ENCODE measurements at regions not wholly inside any gene's neighbourhood (a gene's known extent, or its start where the extent isn't known, plus 50 kb on each side); places are given as distances from the start of the nearest gene placed in this dataset.

GRCh38 chr5:152142840-152143469 is 218.3 kb upstream of the GLRA1 start:
- Mint-ChIP-seq H3K27ac (no peak overlapping the region), H3K4me3 (no peak overlapping the region), H3K9me3 (no peaks in the 10 kb centered on the region), H3K27me3 (peaks cover 4% of the 10 kb centered on the region), H3K4me1 (peaks cover 11% of the 10 kb centered on the region), H3K36me3 (no peaks in the 10 kb centered on the region)
- peak; percentile 62 to 75 for DNase-seq (ENCODE audit: low spot score in 2 of 2)
- ATAC-seq (ENCODE audit: low read depth): peak; percentile 72

DNA sequence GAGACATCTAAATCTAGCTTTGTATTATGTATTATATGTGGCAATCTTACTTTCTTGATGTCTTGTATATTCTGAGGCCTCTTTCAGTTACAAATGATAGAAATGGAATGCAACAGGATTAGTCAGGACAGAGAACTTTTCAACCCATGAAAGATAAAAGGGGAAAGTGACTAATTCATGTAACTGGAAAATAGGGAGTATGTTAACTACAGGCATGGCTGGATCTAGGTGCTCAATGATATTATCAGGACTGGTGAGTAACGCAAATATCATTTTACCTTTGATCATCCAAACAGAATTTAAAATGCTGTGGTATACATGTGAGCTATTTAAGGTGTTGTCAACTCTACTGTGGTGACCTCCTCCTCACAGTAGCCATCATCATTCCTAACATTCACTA is 215.7 kb upstream of the GLRA1 start:
- Mint-ChIP-seq H3K36me3 (no peaks in the 10 kb centered on the region), H3K27ac (no peak overlapping the region), H3K4me1 (peaks cover 7% of the 10 kb centered on the region), H3K4me3 (no peak overlapping the region), H3K27me3 (peaks cover 10% of the 10 kb centered on the region), H3K9me3 (no peaks in the 10 kb centered on the region)
- no peak for ATAC-seq (ENCODE audit: low read depth)
- DNase-seq (ENCODE audit: low spot score in 2 of 2): no peak

- Mint-ChIP-seq H3K27me3 (peaks cover 13% of the 10 kb centered on the region), H3K27ac (no peak overlapping the region), H3K9me3 (no peaks in the 10 kb centered on the region), H3K36me3 (no peaks in the 10 kb centered on the region), H3K4me3 (no peak overlapping the region), H3K4me1 (peaks cover 2% of the 10 kb centered on the region)
- ATAC-seq (ENCODE audit: low read depth) (no peak), DNase-seq (ENCODE audit: low spot score in 2 of 2) (no peak)
Observed at GRCh38 chr5:152137063-152137462, 212.4 kb upstream of the GLRA1 start.

DNA sequence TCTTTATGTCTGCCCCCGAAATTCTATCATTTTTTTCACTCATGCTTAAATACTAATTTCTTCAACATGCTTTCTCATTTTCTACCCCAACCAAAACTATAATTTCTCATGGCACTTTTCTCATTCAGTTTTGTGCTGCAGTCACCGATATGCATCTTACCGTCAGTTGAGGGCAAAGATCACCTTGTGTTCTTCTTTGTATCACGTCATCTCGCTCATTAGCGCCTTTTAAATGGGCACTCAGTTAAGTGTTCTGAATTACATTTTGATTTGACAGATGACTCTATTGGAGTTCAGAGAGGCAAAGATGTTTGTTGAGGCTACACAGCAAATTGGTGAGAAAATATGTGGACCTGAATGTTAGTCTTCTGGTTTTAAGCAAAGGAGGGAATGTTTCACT is 211.7 kb upstream of the GLRA1 start:
- no peak for ATAC-seq (ENCODE audit: low read depth)
- no peaks in the 10 kb centered on the region for H3K36me3 Mint-ChIP-seq
- H3K4me3 Mint-ChIP-seq: no peak overlapping the region

GRCh38 chr5:152135827-152136226 is 211.2 kb upstream of the GLRA1 start:
- ATAC-seq (ENCODE audit: low read depth) (no peak), DNase-seq (ENCODE audit: low spot score in 2 of 2) (no peak)
- H3K4me3 Mint-ChIP-seq: no peak overlapping the region
- peaks cover 2% of the 10 kb centered on the region for H3K4me1 Mint-ChIP-seq
- H3K27ac Mint-ChIP-seq: no peak overlapping the region
- no peaks in the 10 kb centered on the region for H3K36me3 Mint-ChIP-seq
- peaks cover 13% of the 10 kb centered on the region for H3K27me3 Mint-ChIP-seq
- no peaks in the 10 kb centered on the region for H3K9me3 Mint-ChIP-seq

More for the DNA sequence above, 211.7 kb upstream of the GLRA1 start:
- Mint-ChIP-seq H3K4me1 (peaks cover 2% of the 10 kb centered on the region), H3K27ac (no peak overlapping the region), H3K27me3 (peaks cover 13% of the 10 kb centered on the region), H3K9me3 (no peaks in the 10 kb centered on the region)
- no peak for DNase-seq (ENCODE audit: low spot score in 2 of 2)

- DNase-seq (ENCODE audit: low spot score in 2 of 2) (no peak), ATAC-seq (ENCODE audit: low read depth) (no peak)
- no peaks in the 10 kb centered on the region for H3K36me3 Mint-ChIP-seq
- no peak overlapping the region for H3K4me3 Mint-ChIP-seq
- H3K9me3 Mint-ChIP-seq: no peaks in the 10 kb centered on the region
- peaks cover 2% of the 10 kb centered on the region for H3K4me1 Mint-ChIP-seq
- H3K27ac Mint-ChIP-seq: no peak overlapping the region
- H3K27me3 Mint-ChIP-seq: peaks cover 8% of the 10 kb centered on the region
Observed at GRCh38 chr5:152125661-152126205, 201.1 kb upstream of the GLRA1 start.

DNA sequence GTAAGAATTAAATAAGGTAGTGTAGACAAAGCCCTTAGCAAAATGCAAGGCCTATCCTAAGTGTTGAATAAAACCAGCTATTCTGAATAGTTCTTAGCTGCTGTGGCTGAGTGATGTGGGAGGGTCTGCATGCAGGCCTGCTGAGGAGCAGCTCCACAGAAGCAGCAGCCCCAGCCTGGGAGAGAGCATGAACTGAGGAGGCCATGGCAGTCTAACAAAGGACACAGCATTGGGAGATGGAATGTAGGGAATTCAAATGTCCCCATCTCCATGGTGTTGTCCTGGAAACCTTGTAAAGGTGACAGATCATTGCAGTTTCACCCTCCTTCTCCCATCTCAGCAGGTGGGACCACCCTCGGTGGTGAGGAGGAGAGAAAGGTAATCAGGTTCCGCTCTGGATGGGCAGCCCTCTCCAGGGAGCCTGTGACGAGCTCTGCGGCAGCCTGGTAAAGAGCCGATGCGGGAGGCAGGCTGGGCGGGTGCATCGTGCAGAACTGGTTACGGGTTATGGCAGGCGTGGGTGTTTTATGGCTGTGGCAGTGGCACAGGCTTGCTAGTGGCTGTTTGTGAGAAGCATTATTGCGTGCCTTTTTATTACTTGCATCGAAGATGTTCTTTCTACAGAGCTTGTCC is 199.9 kb upstream of the GLRA1 start:
- H3K9me3 Mint-ChIP-seq: no peaks in the 10 kb centered on the region
- H3K4me3 Mint-ChIP-seq: no peak overlapping the region
- no peak for ATAC-seq (ENCODE audit: low read depth)
- H3K4me1 Mint-ChIP-seq: peaks cover 2% of the 10 kb centered on the region
- peaks cover 11% of the 10 kb centered on the region for H3K27me3 Mint-ChIP-seq
- no peak overlapping the region for H3K27ac Mint-ChIP-seq
- no peaks in the 10 kb centered on the region for H3K36me3 Mint-ChIP-seq
- DNase-seq (ENCODE audit: low spot score in 2 of 2): no peak

DNA sequence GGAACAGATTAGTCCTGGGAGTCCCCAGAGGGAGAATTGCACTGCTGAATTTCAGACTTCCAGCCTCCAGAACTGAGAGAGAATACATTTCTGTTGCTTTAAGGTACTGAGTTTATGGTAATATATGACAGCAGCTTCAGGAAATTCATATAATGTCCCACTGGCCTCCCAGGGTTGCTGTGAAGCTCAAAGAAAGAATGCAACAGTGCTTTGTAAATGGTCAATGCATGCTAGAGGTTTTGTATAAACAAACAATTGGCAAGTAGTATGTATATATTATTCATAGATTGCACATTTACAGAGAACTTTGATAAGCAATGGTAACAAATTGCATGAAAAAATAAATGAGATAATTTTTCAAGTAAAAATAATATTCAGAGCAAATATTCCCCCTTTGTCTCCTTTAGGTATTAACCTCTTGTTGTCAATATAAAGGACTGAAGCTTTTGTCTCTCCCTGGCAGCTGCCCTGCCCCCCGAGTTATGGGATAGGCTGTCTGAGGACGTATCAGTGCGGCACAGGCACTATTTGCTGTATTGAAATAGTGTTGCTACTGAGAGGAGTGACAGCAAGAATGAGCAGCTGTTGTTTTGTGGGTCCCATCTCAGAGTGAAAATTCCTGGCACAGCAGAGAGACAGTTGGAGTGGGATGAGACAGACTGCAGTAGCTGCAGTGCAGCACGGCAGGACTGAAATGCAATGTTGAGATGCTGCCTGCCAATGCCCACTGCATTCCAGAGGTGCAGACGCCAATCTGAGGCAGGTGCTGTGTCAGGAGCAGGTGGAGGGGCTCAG is 194.2 kb upstream of the GLRA1 start:
- ATAC-seq (ENCODE audit: low read depth) (no peak), DNase-seq (ENCODE audit: low spot score in 2 of 2) (no peak)
- H3K36me3 Mint-ChIP-seq: no peaks in the 10 kb centered on the region
- no peaks in the 10 kb centered on the region for H3K4me1 Mint-ChIP-seq
- H3K9me3 Mint-ChIP-seq: peaks cover 3% of the 10 kb centered on the region
- no peak overlapping the region for H3K4me3 Mint-ChIP-seq
- H3K27me3 Mint-ChIP-seq: peaks cover 8% of the 10 kb centered on the region
- no peak overlapping the region for H3K27ac Mint-ChIP-seq

GRCh38 chr5:152116934-152117333 is 192.3 kb upstream of the GLRA1 start:
- no peaks in the 10 kb centered on the region for H3K36me3 Mint-ChIP-seq
- no peak overlapping the region for H3K27ac Mint-ChIP-seq
- DNase-seq (ENCODE audit: low spot score in 2 of 2) (no peak), ATAC-seq (ENCODE audit: low read depth) (no peak)
- H3K4me3 Mint-ChIP-seq: no peak overlapping the region
- H3K27me3 Mint-ChIP-seq: peaks cover 5% of the 10 kb centered on the region
- peaks cover 3% of the 10 kb centered on the region for H3K9me3 Mint-ChIP-seq
- H3K4me1 Mint-ChIP-seq: no peaks in the 10 kb centered on the region

DNA sequence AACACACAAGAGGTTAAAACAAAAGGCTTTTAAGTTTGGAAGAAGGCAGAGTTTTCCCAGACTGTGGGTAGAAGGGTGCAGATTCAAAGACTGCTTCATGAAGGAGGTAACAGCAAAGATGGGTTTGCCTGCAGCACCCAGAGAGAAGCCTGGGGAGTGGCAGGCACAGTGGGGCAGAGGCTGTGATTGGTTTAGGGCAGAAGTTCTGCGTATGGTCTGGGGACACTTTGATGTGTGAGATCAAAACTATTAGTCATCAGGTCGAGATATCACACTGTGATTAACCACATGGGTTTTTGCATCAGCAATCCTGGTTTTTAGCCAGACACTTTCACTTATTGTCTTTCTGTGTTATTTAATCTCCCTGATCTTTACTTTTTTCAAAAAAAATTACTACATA is 188.8 kb upstream of the GLRA1 start:
- ATAC-seq (ENCODE audit: low read depth) (no peak), DNase-seq (ENCODE audit: low spot score in 2 of 2) (no peak)
- Mint-ChIP-seq H3K4me3 (no peak overlapping the region), H3K27ac (no peak overlapping the region), H3K4me1 (no peaks in the 10 kb centered on the region), H3K36me3 (no peaks in the 10 kb centered on the region), H3K27me3 (peaks cover 6% of the 10 kb centered on the region), H3K9me3 (peaks cover 5% of the 10 kb centered on the region)

DNA sequence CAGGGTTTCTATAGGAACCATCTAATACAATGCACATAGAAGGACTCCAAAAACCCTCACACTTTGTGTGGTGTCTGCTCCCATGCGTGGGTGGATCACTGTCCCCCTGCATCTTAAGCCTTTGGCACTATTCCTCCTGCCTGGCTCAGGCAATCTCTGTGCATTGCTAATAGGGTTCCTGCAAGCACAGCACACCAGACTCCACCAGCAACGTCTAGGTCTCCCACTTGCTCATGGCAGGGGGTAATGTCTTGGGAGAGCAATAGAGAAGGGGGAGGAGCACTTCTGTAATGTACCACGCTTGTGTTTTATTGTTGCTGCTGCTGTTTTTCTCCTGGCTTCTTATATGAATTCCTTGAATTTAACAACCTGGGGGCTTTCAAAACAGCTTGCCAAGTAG is 182.6 kb upstream of the GLRA1 start:
- Mint-ChIP-seq H3K27ac (no peak overlapping the region), H3K4me3 (no peak overlapping the region), H3K4me1 (peaks cover 2% of the 10 kb centered on the region), H3K27me3 (peaks cover 7% of the 10 kb centered on the region), H3K9me3 (peaks cover 5% of the 10 kb centered on the region), H3K36me3 (no peaks in the 10 kb centered on the region)
- ATAC-seq (ENCODE audit: low read depth): no peak
- no peak for DNase-seq (ENCODE audit: low spot score in 2 of 2)

GRCh38 chr5:152106571-152106970 is 181.9 kb upstream of the GLRA1 start:
- Mint-ChIP-seq H3K27ac (no peak overlapping the region), H3K36me3 (no peaks in the 10 kb centered on the region), H3K27me3 (peaks cover 7% of the 10 kb centered on the region), H3K4me1 (peaks cover 2% of the 10 kb centered on the region), H3K9me3 (peaks cover 5% of the 10 kb centered on the region), H3K4me3 (no peak overlapping the region)
- ATAC-seq (ENCODE audit: low read depth): no peak
- no peak for DNase-seq (ENCODE audit: low spot score in 2 of 2)

DNA sequence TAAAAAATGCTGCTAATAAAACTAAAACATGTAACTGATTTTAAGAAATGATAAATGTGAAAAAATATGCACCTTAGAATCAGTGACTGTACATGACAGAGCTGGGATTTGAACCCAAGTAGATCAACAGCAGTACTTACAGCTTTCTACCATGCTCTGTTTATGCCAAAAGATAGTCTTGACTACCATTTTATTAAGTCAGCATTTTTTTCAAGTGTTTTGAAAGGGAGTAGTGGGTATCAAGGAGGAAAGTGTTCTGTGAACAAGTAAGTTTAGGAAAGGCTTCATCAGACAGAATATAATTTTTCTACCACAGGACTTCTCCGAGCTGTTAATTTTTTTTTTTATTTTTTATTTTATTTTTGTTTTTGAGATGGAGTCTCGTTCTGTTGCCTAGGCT is 180.4 kb upstream of the GLRA1 start:
- Mint-ChIP-seq H3K27me3 (peaks cover 7% of the 10 kb centered on the region), H3K36me3 (no peaks in the 10 kb centered on the region), H3K9me3 (peaks cover 5% of the 10 kb centered on the region), H3K27ac (no peak overlapping the region), H3K4me3 (no peak overlapping the region), H3K4me1 (peaks cover 2% of the 10 kb centered on the region)
- DNase-seq (ENCODE audit: low spot score in 2 of 2) (no peak), ATAC-seq (ENCODE audit: low read depth) (no peak)

DNA sequence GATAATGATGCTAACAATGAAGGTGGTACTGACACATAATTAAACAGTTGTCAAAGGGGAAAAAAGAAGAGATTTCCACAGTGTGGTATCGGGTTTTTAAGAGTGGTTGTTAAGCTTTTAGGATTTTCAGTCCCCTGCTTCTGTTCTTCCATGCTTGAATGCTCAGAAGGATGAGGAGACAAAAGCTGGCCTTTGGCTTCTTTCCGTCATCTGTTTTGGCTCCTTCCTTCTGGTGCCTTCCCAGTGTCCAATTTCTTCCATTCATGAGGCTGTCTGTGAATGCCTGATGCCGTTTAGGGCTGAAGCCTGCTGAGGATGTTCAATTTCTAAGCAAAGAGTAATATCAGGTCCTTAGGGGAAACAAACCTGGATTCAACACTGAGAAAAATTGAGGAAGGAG is 179.6 kb upstream of the GLRA1 start:
- ATAC-seq (ENCODE audit: low read depth) (no peak), DNase-seq (ENCODE audit: low spot score in 2 of 2) (no peak)
- peaks cover 7% of the 10 kb centered on the region for H3K27me3 Mint-ChIP-seq
- H3K4me1 Mint-ChIP-seq: peaks cover 2% of the 10 kb centered on the region
- no peak overlapping the region for H3K27ac Mint-ChIP-seq
- no peaks in the 10 kb centered on the region for H3K36me3 Mint-ChIP-seq
- H3K9me3 Mint-ChIP-seq: peaks cover 5% of the 10 kb centered on the region
- H3K4me3 Mint-ChIP-seq: no peak overlapping the region

Data from memory B cell (primary cell).